Calu3 (cell line): ENCODE measurements at regions not wholly inside any gene's neighbourhood (a gene's known extent, or its start where the extent isn't known, plus 50 kb on each side); places are given as distances from the start of the nearest gene placed in this dataset.

Source experiments
- BruUV-seq: library from RNA; stranded (reverse); fragments of 400-500 nt; replicated peaks from 2 replicates; lab custom pipeline; 2021; lab: Mats Ljungman, UMichigan
- CTCF ChIA-PET: fragments of 300-600 bp; sonication (Branson Sonifier 250); formaldehyde crosslinking; loops from one replicate; lab custom pipeline; 2022; ENCODE audit warnings: antibody characterized with exemption; lab: Charles Lee
- DNase-seq: peaks from one replicate; pipeline ENCODE4 v3.0.0; 2022
- H3K27ac Mint-ChIP-seq: one replicate; pipeline ENCODE4 v1.8.0; 2022; ENCODE audit warnings: mixed read lengths; ENCODE audit not compliant: unreplicated experiment
- H3K27me3 Mint-ChIP-seq: one replicate; pipeline ENCODE4 v1.8.0; 2022; ENCODE audit warnings: mixed read lengths; ENCODE audit not compliant: unreplicated experiment
- H3K36me3 Mint-ChIP-seq: one replicate; pipeline ENCODE4 v1.8.0; 2022; ENCODE audit warnings: mild to moderate bottlenecking, moderate library complexity, mixed read lengths; ENCODE audit not compliant: insufficient read depth, unreplicated experiment
- H3K4me1 Mint-ChIP-seq: one replicate; pipeline ENCODE4 v1.8.0; 2022; ENCODE audit warnings: mild to moderate bottlenecking, low read depth, mixed read lengths; ENCODE audit not compliant: unreplicated experiment
- H3K4me3 Mint-ChIP-seq: one replicate; pipeline ENCODE4 v1.8.0; 2022; ENCODE audit warnings: mild to moderate bottlenecking, low read depth, moderate library complexity, mixed read lengths; ENCODE audit not compliant: unreplicated experiment
- H3K9me3 Mint-ChIP-seq: one replicate; pipeline ENCODE4 v1.8.0; 2022; ENCODE audit warnings: low read depth, mixed read lengths; ENCODE audit not compliant: unreplicated experiment
- intact Hi-C: fragments of 100-400 bp; cut with micrococcal nuclease; formaldehyde crosslinking; loops from one replicate; pipeline ENCODE4 v1.10.0; 2022; ENCODE audit not compliant: unreplicated experiment
- TF ChIP-seq, protein P1 (sequence below): fragments of 200-600 bp; IDR thresholded peaks from one replicate; pipeline ENCODE4 v1.8.0; 2022; ENCODE audit warnings: antibody characterized with exemption; ENCODE audit not compliant: unreplicated experiment

DNA sequence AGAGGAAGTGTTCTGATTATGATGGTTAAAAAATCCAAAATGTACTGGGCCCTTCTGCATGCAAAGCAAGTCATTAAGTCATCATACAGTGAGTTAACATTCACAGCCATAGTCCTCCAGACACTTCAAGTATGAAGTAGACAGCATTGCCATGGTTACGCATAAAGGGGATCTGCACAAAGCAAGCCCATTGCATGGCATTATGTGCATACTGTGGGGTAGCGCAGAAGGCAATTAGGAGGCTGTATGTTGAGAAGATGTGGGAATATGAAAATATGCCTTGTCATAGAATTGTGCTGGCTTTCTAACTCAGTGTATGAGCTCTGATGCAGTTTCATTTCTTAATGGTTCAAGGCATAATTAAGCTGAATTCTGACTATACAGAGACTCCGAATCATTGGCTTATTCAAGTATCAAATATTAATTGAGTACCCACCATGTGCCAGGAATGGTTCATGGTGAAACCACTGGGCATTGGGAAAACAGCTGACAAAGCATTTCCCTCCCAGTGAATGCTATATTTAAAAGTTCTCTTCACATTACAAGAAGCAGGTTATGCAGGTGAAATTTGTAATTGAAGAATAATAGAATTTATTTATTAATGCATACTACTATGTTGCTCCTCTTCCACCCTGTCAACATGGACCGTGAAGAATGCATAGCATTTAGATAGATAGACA is 588.9 kb downstream of the ZNF674 start:
- no peaks in the 10 kb centered on the region for H3K36me3 Mint-ChIP-seq
- no TSS peak for BruUV-seq
- no peak overlapping the region for H3K4me3 Mint-ChIP-seq
- CTCF ChIA-PET, result interaction anchor here (0.7 kb wide), 1 partner anchor 22 kb away, joined by 3 read pairs; no protein-coding TSS in a partner anchor
- no peaks in the 10 kb centered on the region for H3K27me3 Mint-ChIP-seq
- H3K4me1 Mint-ChIP-seq, result no peaks in the 10 kb centered on the region
- no peak for DNase-seq
- intact Hi-C loops, result no loop called here
- TF ChIP-seq, protein P1, sequence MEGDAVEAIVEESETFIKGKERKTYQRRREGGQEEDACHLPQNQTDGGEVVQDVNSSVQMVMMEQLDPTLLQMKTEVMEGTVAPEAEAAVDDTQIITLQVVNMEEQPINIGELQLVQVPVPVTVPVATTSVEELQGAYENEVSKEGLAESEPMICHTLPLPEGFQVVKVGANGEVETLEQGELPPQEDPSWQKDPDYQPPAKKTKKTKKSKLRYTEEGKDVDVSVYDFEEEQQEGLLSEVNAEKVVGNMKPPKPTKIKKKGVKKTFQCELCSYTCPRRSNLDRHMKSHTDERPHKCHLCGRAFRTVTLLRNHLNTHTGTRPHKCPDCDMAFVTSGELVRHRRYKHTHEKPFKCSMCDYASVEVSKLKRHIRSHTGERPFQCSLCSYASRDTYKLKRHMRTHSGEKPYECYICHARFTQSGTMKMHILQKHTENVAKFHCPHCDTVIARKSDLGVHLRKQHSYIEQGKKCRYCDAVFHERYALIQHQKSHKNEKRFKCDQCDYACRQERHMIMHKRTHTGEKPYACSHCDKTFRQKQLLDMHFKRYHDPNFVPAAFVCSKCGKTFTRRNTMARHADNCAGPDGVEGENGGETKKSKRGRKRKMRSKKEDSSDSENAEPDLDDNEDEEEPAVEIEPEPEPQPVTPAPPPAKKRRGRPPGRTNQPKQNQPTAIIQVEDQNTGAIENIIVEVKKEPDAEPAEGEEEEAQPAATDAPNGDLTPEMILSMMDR, result no peak
- H3K27ac Mint-ChIP-seq, result no peak overlapping the region
- peaks cover 4% of the 10 kb centered on the region for H3K9me3 Mint-ChIP-seq

DNA sequence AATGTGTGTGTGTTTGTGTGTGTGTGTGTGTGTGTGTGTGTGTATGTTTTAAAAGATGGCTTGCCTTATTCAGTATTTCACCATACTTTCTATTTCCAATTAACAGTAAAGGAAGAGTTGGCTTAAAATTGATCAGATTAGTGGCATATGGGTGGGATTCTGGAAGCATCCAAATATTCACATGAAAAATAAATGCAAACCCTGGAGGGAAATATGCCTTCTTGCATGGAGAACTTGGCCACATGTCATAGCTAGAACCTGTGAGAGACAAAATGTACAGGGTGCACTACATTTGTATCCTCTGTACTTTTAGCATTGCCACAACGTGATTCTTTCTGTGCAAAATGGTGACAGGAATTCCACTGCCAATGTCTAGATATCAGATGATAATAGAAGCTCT is 589.6 kb downstream of the ZNF674 start:
- Mint-ChIP-seq H3K27me3 (no peaks in the 10 kb centered on the region), H3K4me1 (no peaks in the 10 kb centered on the region), H3K36me3 (no peaks in the 10 kb centered on the region), H3K27ac (no peak overlapping the region), H3K4me3 (no peak overlapping the region), H3K9me3 (peaks cover 4% of the 10 kb centered on the region)
- intact Hi-C loops, result no loop called here
- BruUV-seq, result no TSS peak
- TF ChIP-seq, protein P1, result no peak
- no peak for DNase-seq
- CTCF ChIA-PET, result interaction anchor here (0.7 kb wide), 1 partner anchor 21 kb away, joined by 3 read pairs; no protein-coding TSS in a partner anchor

DNA sequence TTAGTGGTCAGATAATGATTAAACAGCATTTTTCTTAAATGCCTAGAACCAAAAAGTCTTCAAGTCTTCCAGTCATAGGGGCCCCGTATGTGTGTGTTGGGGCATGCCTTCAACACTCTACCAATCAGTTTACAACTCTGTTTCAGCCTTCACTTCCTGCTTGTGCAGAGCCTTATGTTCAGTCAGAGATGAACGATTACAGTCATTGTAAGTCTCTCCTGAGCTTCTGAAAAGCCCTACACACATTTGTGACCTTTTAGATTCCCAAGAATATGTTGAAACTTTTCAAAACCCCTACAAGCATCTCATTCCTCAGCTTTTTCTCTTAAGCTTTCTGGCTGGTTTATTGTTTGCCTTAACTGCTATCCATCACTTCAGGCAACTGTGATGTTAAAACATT is 591.2 kb downstream of the ZNF674 start:
- Mint-ChIP-seq H3K4me3 (no peak overlapping the region), H3K4me1 (no peaks in the 10 kb centered on the region), H3K27ac (no peak overlapping the region), H3K36me3 (no peaks in the 10 kb centered on the region), H3K27me3 (no peaks in the 10 kb centered on the region), H3K9me3 (peaks cover 4% of the 10 kb centered on the region)
- CTCF ChIA-PET, result interaction anchor here (0.6 kb wide), 1 partner anchor 40 kb away, joined by 3 read pairs; no protein-coding TSS in a partner anchor
- no peak for DNase-seq
- BruUV-seq, result no TSS peak
- intact Hi-C loops, result no loop called here
- TF ChIP-seq, protein P1, result no peak

DNA sequence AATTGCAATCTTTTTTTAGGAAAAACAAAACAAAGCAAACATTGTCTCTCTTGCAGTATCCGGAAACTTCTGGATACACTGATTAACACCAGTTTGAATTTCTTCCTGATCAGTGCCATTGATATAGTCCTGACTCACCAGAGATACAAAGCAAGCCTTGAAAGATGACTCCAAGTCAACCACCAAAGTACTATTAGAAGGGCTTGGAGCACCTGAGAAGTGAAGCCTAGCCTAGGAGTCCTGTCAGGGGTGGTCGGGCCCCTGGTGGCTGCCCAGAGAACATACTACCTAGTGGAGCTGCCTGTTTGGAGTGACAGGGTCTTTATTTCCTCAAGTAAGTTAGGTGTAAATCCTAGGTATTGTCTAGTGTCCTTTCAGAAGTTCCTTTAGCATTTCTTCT is 593.2 kb downstream of the ZNF674 start:
- TF ChIP-seq, protein P1, result no peak
- intact Hi-C loops, result no loop called here

More for the DNA sequence above, 593.2 kb downstream of the ZNF674 start:
- no peaks in the 10 kb centered on the region for H3K9me3 Mint-ChIP-seq
- CTCF ChIA-PET, result interaction anchor here (0.6 to 1.1 kb wide), 3 partner anchors 12 to 1058 kb away, joined by 4 to 6 read pairs (median 6); no protein-coding TSS in a partner anchor
- H3K27ac Mint-ChIP-seq, result no peak overlapping the region
- H3K27me3 Mint-ChIP-seq, result no peaks in the 10 kb centered on the region
- no TSS peak for BruUV-seq
- DNase-seq, result peak; percentile 6
- no peaks in the 10 kb centered on the region for H3K4me1 Mint-ChIP-seq
- H3K4me3 Mint-ChIP-seq, result no peak overlapping the region
- H3K36me3 Mint-ChIP-seq, result no peaks in the 10 kb centered on the region
